ENCODE measurements at regions not wholly inside any gene's neighbourhood (a gene's known extent, or its start where the extent isn't known, plus 50 kb on each side); places are given as distances from the start of the nearest gene placed in this dataset.

GRCh38 chr12:131608740-131609690 is 101.9 kb upstream of the SFSWAP start:
- no peaks in the 10 kb centered on the region for H3K36me3 ChIP-seq (ENCODE audit: control insufficient read depth, insufficient read depth, low read length)
- peak; percentile 61 for TF ChIP-seq CTCF (IDR thresholded peaks at IDR 0.05; ENCODE audit: insufficient read depth, low read length, poor library complexity, severe bottlenecking)
- H3K4me3 ChIP-seq (ENCODE audit: low read depth, low read length): no peak overlapping the region
- H3K27me3 ChIP-seq (ENCODE audit: control insufficient read depth, insufficient read depth, low read length): peaks cover 3% of the 10 kb centered on the region
- no peak for DNase-seq (ENCODE audit: low read depth)

- no peak overlapping the region for H3K4me3 ChIP-seq (ENCODE audit: low read depth, low read length)
- TF ChIP-seq CTCF (IDR thresholded peaks at IDR 0.05; ENCODE audit: insufficient read depth, low read length, poor library complexity, severe bottlenecking): no peak
- H3K36me3 ChIP-seq (ENCODE audit: control insufficient read depth, insufficient read depth, low read length): no peaks in the 10 kb centered on the region
- no peak for DNase-seq (ENCODE audit: low read depth)
- H3K27me3 ChIP-seq (ENCODE audit: control insufficient read depth, insufficient read depth, low read length): peaks cover 3% of the 10 kb centered on the region
Measured at GRCh38 chr12:131609762-131610161, 101.1 kb upstream of the SFSWAP start.

GRCh38 chr12:131610181-131610580 is 100.7 kb upstream of the SFSWAP start:
- TF ChIP-seq CTCF (IDR thresholded peaks at IDR 0.05; ENCODE audit: insufficient read depth, low read length, poor library complexity, severe bottlenecking): no peak
- H3K36me3 ChIP-seq (ENCODE audit: control insufficient read depth, insufficient read depth, low read length): no peaks in the 10 kb centered on the region
- no peak overlapping the region for H3K4me3 ChIP-seq (ENCODE audit: low read depth, low read length)
- peaks cover 3% of the 10 kb centered on the region for H3K27me3 ChIP-seq (ENCODE audit: control insufficient read depth, insufficient read depth, low read length)
- DNase-seq (ENCODE audit: low read depth): no peak

- DNase-seq (ENCODE audit: low read depth): no peak
- Histone ChIP-seq H3K4me3 (ENCODE audit: low read depth, low read length) (no peak overlapping the region), H3K27me3 (ENCODE audit: control insufficient read depth, insufficient read depth, low read length) (no peaks in the 10 kb centered on the region), H3K36me3 (ENCODE audit: control insufficient read depth, insufficient read depth, low read length) (no peaks in the 10 kb centered on the region)
- no peak for TF ChIP-seq CTCF (IDR thresholded peaks at IDR 0.05; ENCODE audit: insufficient read depth, low read length, poor library complexity, severe bottlenecking)
Measured at GRCh38 chr12:131610891-131611290, 100.0 kb upstream of the SFSWAP start.

GRCh38 chr12:131611416-131612091 is 99.3 kb upstream of the SFSWAP start:
- no peak for TF ChIP-seq CTCF (IDR thresholded peaks at IDR 0.05; ENCODE audit: insufficient read depth, low read length, poor library complexity, severe bottlenecking)
- Histone ChIP-seq H3K27me3 (ENCODE audit: control insufficient read depth, insufficient read depth, low read length) (no peaks in the 10 kb centered on the region), H3K4me3 (ENCODE audit: low read depth, low read length) (no peak overlapping the region), H3K36me3 (ENCODE audit: control insufficient read depth, insufficient read depth, low read length) (no peaks in the 10 kb centered on the region)
- no peak for DNase-seq (ENCODE audit: low read depth)
